AG09319 (cell line): ENCODE measurements at regions not wholly inside any gene's neighbourhood (a gene's known extent, or its start where the extent isn't known, plus 50 kb on each side); places are given as distances from the start of the nearest gene placed in this dataset.

Experiments used
- DNase-seq: peaks from one replicate; pipeline ENCODE4 v3.0.0-alpha.2; 2010; ENCODE audit warnings: low read depth; ENCODE audit errors: extremely low read depth
- CTCF ChIP-seq: IDR thresholded peaks from 2 replicates; pipeline ENCODE4 v1.5.1; 2011; ENCODE audit warnings: low read depth, mild to moderate bottlenecking, inconsistent platforms, low read length, moderate library complexity

DNA sequence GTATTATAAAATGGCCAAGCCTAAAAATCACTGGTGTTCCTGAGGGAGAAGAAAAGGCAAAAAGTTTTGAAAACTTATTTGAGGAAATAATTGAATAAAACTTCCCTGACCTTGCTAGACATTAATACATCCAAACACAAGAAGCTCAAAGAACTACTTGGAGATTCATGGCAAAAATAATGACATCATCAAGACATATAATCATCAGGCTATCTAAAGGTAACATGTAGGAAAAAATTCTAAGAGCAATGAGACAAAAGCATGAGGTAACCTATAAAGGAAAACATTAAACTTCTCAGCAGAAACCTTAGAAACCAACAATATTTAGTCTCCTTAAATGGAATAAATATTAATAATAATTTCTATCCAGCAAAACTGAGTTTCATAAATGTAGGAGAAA is 887.6 kb downstream of the PCDH19 start:
- TF ChIP-seq CTCF: no peak
- DNase-seq: no peak

DNA sequence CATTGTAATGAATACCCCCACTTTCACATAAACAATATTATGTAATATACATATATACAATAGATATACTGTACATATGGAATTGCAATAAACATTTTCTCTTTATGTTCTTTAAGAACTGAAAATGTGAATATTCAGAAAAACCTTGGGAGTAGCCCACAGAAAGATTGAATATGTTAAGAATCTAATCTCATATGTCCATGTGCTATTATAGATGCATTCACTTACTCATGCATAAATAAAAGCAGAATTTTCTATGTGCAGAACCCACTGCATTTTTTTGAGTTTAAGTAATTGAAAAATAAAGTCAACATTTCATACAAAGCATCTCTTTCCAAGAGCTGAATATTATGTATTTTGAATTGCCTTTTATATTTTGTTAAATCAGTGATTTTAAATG is 902.3 kb downstream of the PCDH19 start:
- TF ChIP-seq CTCF: no peak

DNA sequence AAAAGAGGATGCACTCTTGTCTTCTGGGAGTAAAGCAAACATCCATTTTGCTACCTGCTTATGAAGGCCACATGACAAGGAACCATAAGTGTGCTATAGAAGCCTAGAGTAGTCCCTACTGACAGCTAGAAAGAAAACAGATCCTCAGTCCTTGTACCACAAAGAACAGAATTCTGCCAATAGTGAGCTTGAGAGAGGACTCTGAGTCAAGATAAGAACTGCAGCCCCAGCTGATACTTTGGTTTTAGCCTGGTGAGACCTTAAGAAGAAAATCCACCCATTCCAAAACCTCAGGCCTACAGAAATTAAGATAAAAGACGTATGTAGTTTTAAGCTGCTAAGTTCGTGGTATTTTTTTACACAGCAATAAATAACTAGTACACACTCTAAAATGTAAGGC is 914.6 kb downstream of the PCDH19 start:
- no peak for DNase-seq
- TF ChIP-seq CTCF: no peak

More for the DNA sequence above, 902.3 kb downstream of the PCDH19 start:
- no peak for DNase-seq

DNA sequence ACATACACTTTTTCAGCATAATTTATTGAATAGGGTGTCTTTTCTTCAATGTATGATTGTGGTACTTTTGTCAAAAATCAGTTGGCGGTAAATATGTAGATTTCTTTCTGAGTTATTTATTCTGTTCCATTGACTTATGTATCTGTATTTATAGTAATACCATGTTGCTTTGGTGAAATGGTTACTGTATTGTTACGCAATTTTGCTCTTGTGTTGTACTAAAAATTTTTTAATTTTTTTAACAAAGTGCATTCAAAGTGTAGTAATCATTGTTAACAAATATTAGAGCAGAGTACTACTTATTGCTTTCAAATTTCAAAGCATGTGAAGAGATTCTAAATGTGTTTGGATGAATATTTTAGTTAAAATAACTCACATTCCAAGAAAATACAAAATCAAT is 915.4 kb downstream of the PCDH19 start:
- no peak for DNase-seq
- no peak for TF ChIP-seq CTCF

DNA sequence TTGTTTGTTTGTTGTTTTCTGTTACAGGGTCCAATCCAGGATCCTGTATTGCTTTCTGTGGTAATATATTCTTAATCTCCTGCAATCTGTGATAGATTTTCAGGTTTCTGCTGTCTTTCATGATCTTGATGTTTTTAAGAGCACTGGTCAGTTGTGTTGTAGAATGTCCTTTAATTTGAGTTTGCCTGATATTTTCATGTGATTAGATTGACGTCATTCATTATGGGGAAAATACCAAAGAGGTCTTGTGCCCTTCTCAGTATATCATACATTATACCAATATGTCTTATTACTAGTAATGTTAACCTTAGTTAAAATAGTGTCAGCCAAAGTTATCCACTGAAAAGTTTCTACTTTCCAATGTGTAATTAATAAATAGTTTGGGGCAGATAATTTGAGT is 929.3 kb downstream of the PCDH19 start:
- TF ChIP-seq CTCF: no peak

GRCh38 chrX:99469439-99469838 is 940.6 kb downstream of the PCDH19 start:
- DNase-seq: no peak
- no peak for TF ChIP-seq CTCF

More for the DNA sequence above, 929.3 kb downstream of the PCDH19 start:
- DNase-seq: no peak

- no peak for TF ChIP-seq CTCF
- DNase-seq: no peak
Observed at GRCh38 chrX:99468993-99469392, 941.1 kb downstream of the PCDH19 start.
